LNCAP (cell line): ENCODE measurements at regions not wholly inside any gene's neighbourhood (a gene's known extent, or its start where the extent isn't known, plus 50 kb on each side); places are given as distances from the start of the nearest gene placed in this dataset.

ENCODE experiments used
- CTCF ChIP-seq: fragments of 450-650 bp; IDR thresholded peaks from 2 replicates; pipeline ENCODE4 v1.5.1; 2017; ENCODE audit warnings: mild to moderate bottlenecking

GRCh38 chr2:183718246-183718645 is 594.0 kb downstream of the NUP35 start:
- TF ChIP-seq CTCF = no peak

- TF ChIP-seq CTCF = no peak
Measured at GRCh38 chr2:183723278-183723677, 599.0 kb downstream of the NUP35 start.

- TF ChIP-seq CTCF = no peak
Measured at GRCh38 chr2:183729380-183729779, 605.1 kb downstream of the NUP35 start.

GRCh38 chr2:183740241-183740640 is 616.0 kb downstream of the NUP35 start:
- no peak for TF ChIP-seq CTCF

- TF ChIP-seq CTCF = peak; percentile 35; the same call in 1 of the 2 replicates
Measured at GRCh38 chr2:183752571-183752970, 628.3 kb downstream of the NUP35 start.

GRCh38 chr2:183759033-183759432 is 634.8 kb downstream of the NUP35 start:
- TF ChIP-seq CTCF = no peak

GRCh38 chr2:183773775-183774174 is 649.5 kb downstream of the NUP35 start:
- TF ChIP-seq CTCF = no peak

- no peak for TF ChIP-seq CTCF
Measured at GRCh38 chr2:183780072-183780471, 655.8 kb downstream of the NUP35 start.
